Sigmoid colon (tissue), 4 donors: ENCODE measurements at regions not wholly inside any gene's neighbourhood (a gene's known extent, or its start where the extent isn't known, plus 50 kb on each side); places are given as distances from the start of the nearest gene placed in this dataset.

Experiments used
- CTCF ChIP-seq, 4 experiments: fragments of 450-650 bp in 3 of 4; fragments of 200-600 bp in 1 of 4; IDR thresholded peaks; one replicate each; pipeline ENCODE4 v1.5.1; 2016 to 2019; ENCODE audit warnings: antibody characterized with exemption in 4 of 4, mild to moderate bottlenecking in 3 of 4, moderate library complexity in 2 of 4
- EP300 ChIP-seq, 4 donors: sonication (generic); formaldehyde crosslinking; IDR thresholded peaks; one replicate each; pipeline ENCODE4 v1.6.1; 2017; ENCODE audit warnings: antibody characterized with exemption in 4 of 4
- POLR2A ChIP-seq, 2 donors: fragments of 450-650 bp; IDR thresholded peaks; one replicate each; pipeline ENCODE4 v1.6.1; 2016; ENCODE audit warnings: antibody characterized with exemption in 2 of 2, mild to moderate bottlenecking in 2 of 2, moderate library complexity in 2 of 2
- POLR2AphosphoS5 ChIP-seq, 4 donors: sonication (generic); formaldehyde crosslinking; IDR thresholded peaks; one replicate each; pipeline ENCODE4 v1.6.1; 2017; ENCODE audit warnings: antibody characterized with exemption in 4 of 4

GRCh38 chr2:239866778-239867177 is 158.4 kb downstream of the NDUFA10 start:
- TF ChIP-seq CTCF (IDR thresholded peaks at IDR 0.05) (no peak), EP300 (IDR thresholded peaks at IDR 0.05) (no peak), POLR2AphosphoS5 (IDR thresholded peaks at IDR 0.05) (no peak), POLR2A (IDR thresholded peaks at IDR 0.05) (no peak)
